Renal cortical epithelial cell (primary cell): ENCODE measurements at regions not wholly inside any gene's neighbourhood (a gene's known extent, or its start where the extent isn't known, plus 50 kb on each side); places are given as distances from the start of the nearest gene placed in this dataset.
"Not testable (repeated sequence)": the region's sequence is repeated elsewhere in the genome, so short reads cannot be mapped to it uniquely, and the experiment has no call there.

ENCODE experiments used
- DNase-seq: peaks from one replicate; pipeline ENCODE4 v3.0.0-alpha.2; 2011; ENCODE audit warnings: low read depth

- no peak for DNase-seq
These were observed 1000.4 kb upstream of the GBE1 start for GRCh38 chr3:82761858-82762257.

GRCh38 chr3:82745544-82745943, 984.1 kb upstream of the GBE1 start:
- no peak for DNase-seq

- no peak for DNase-seq
These were observed 981.8 kb upstream of the GBE1 start for GRCh38 chr3:82743196-82743595.

- no peak for DNase-seq
These were observed 979.9 kb upstream of the GBE1 start for GRCh38 chr3:82741346-82741745.

GRCh38 chr3:82739390-82739789, 977.9 kb upstream of the GBE1 start:
- no peak for DNase-seq

- no peak for DNase-seq
These were observed 975.3 kb upstream of the GBE1 start for GRCh38 chr3:82736696-82737277.

- DNase-seq = no peak
These were observed 953.8 kb upstream of the GBE1 start for GRCh38 chr3:82715091-82715856.

GRCh38 chr3:82707035-82707434, 945.6 kb upstream of the GBE1 start:
- DNase-seq = no peak

- DNase-seq = no peak
These were observed 924.3 kb upstream of the GBE1 start for GRCh38 chr3:82685761-82686160.

- no peak for DNase-seq
These were observed 915.0 kb upstream of the GBE1 start for GRCh38 chr3:82676356-82677026.

GRCh38 chr3:82672966-82673365, 911.5 kb upstream of the GBE1 start:
- no peak for DNase-seq

- DNase-seq = no peak
These were observed 910.0 kb upstream of the GBE1 start for GRCh38 chr3:82671466-82671865.

GRCh38 chr3:82654708-82655107, 893.3 kb upstream of the GBE1 start:
- no peak for DNase-seq

- DNase-seq = no peak
These were observed 882.5 kb upstream of the GBE1 start for GRCh38 chr3:82643948-82644347.

GRCh38 chr3:82641701-82642100, 880.3 kb upstream of the GBE1 start:
- DNase-seq = no peak

- no peak for DNase-seq
These were observed 878.8 kb upstream of the GBE1 start for GRCh38 chr3:82640254-82640653.

GRCh38 chr3:82637574-82637973, 876.1 kb upstream of the GBE1 start:
- DNase-seq = no peak

GRCh38 chr3:82636177-82636576, 874.7 kb upstream of the GBE1 start:
- no peak for DNase-seq

- DNase-seq = no peak
These were observed 871.9 kb upstream of the GBE1 start for GRCh38 chr3:82633319-82633718.

- no peak for DNase-seq
These were observed 868.5 kb upstream of the GBE1 start for GRCh38 chr3:82629937-82630336.

- DNase-seq = no peak
These were observed 867.1 kb upstream of the GBE1 start for GRCh38 chr3:82628385-82629014.

GRCh38 chr3:82627733-82628132, 866.3 kb upstream of the GBE1 start:
- DNase-seq = no peak

GRCh38 chr3:82620744-82621143, 859.3 kb upstream of the GBE1 start:
- DNase-seq = not testable (repeated sequence)
